IPS DF 4.7 (cell line): ENCODE measurements at regions not wholly inside any gene's neighbourhood (a gene's known extent, or its start where the extent isn't known, plus 50 kb on each side); places are given as distances from the start of the nearest gene placed in this dataset.

Experiments used
- DNase-seq: peaks from one replicate; pipeline ENCODE4 v3.0.0-alpha.2; 2013; ENCODE audit warnings: low spot score; ENCODE audit errors: extremely low read depth

- DNase-seq: no peak
These were observed 180.7 kb upstream of the STARD13 start for GRCh38 chr13:33466262-33466661.

GRCh38 chr13:33467556-33467955 lies 182.0 kb upstream of the STARD13 start:
- DNase-seq: no peak

- DNase-seq: no peak
These were observed 185.6 kb upstream of the STARD13 start for GRCh38 chr13:33471204-33471603.

GRCh38 chr13:33472446-33472845 lies 186.9 kb upstream of the STARD13 start:
- DNase-seq: no peak

- DNase-seq: no peak
These were observed 193.6 kb upstream of the STARD13 start for GRCh38 chr13:33479105-33479504.

GRCh38 chr13:33480561-33480960 lies 195.0 kb upstream of the STARD13 start:
- no peak for DNase-seq

- DNase-seq: no peak
These were observed 197.9 kb upstream of the STARD13 start for GRCh38 chr13:33483471-33483870.

- no peak for DNase-seq
These were observed 199.7 kb upstream of the STARD13 start for GRCh38 chr13:33485247-33485646.

GRCh38 chr13:33487575-33488243 lies 202.2 kb upstream of the STARD13 start:
- peak; percentile 33 for DNase-seq

- DNase-seq: no peak
These were observed 204.0 kb upstream of the STARD13 start for GRCh38 chr13:33489563-33489962.

- DNase-seq: peak; percentile 22
These were observed 205.1 kb upstream of the STARD13 start for GRCh38 chr13:33490461-33491327.

- DNase-seq: no peak
These were observed 208.3 kb upstream of the STARD13 start for GRCh38 chr13:33493672-33494365.

- peak; percentile 9 for DNase-seq
These were observed 209.1 kb upstream of the STARD13 start for GRCh38 chr13:33494596-33495204.

GRCh38 chr13:33496336-33496735 lies 210.8 kb upstream of the STARD13 start:
- no peak for DNase-seq

- no peak for DNase-seq
These were observed 211.7 kb upstream of the STARD13 start for GRCh38 chr13:33497146-33497845.

GRCh38 chr13:33508060-33508459 lies 222.5 kb upstream of the STARD13 start:
- DNase-seq: no peak

GRCh38 chr13:33509642-33510229 lies 224.2 kb upstream of the STARD13 start:
- DNase-seq: no peak

- DNase-seq: no peak
These were observed 224.9 kb upstream of the STARD13 start for GRCh38 chr13:33510350-33510970.

- DNase-seq: no peak
These were observed 227.5 kb upstream of the STARD13 start for GRCh38 chr13:33512880-33513554.

- peak; percentile 11 for DNase-seq
These were observed 228.8 kb upstream of the STARD13 start for GRCh38 chr13:33514362-33514761.
